ENCODE measurements at regions not wholly inside any gene's neighbourhood (a gene's known extent, or its start where the extent isn't known, plus 50 kb on each side); places are given as distances from the start of the nearest gene placed in this dataset.
"Not testable (repeated sequence)": the region's sequence is repeated elsewhere in the genome, so short reads cannot be mapped to it uniquely, and the experiment has no call there.

DNA sequence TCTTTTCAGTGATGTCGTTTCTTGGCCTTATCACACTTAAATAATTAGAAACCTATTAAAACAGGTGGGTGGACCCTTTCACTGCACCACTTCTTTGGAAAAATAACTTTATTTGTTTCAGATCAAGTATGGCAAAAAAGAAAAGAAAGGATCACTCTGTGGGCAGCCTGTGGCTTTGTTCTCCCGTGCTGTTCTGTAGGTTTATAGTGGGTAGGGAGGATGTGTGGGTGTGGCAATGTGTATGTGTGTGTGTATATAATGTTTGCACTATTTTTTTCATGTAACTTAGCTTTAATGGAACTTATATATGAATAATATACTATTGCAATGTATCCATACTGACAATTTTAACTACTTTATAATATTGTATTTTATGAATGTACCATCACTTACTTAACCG is 85.9 kb downstream of the ACTBL2 start:
- DNase-seq (ENCODE audit: low read depth): no peak

DNA sequence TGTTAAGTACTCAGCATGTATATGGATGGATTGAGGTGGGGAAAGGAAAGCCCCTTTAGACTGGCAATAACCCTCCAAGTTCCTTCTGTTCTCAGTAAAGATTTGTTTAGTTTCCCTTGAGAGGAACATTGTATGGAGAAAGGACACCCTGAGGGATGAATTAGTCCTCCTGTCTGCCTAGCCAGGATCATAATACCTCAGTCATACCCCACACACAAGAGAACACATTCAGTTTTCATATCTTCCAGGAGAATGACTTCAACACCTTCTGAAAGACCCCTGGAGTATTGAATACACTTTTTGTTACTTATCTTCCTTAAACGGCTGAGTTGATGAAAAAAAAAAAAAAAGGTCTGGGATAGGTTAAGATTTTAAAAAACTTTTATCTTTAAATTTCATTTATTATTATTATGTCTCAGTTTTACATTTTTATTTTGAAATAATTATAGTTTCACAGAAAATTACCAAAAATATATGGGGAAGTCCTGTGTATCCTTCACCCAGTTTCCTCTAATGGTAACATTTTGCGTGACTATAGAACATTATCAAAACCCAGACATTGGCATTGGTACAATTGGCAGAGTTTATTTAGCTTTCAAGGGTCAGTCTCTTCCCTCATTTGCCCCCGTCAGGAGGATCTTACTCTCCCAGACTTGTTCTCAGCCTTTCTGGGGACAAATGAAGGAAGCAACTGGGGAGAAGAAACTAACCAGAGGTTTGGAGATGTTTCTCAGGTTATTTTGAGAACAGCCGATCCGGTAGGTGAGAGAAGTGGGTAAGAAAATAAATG is 88.0 kb downstream of the ACTBL2 start:
- DNase-seq (ENCODE audit: low read depth): no peak

- DNase-seq (ENCODE audit: low read depth): no peak
Measured at GRCh38 chr5:57386958-57387357, 95.7 kb downstream of the ACTBL2 start.

- DNase-seq (ENCODE audit: low read depth): no peak
Measured at GRCh38 chr5:57383093-57383861, 99.3 kb downstream of the ACTBL2 start.

DNA sequence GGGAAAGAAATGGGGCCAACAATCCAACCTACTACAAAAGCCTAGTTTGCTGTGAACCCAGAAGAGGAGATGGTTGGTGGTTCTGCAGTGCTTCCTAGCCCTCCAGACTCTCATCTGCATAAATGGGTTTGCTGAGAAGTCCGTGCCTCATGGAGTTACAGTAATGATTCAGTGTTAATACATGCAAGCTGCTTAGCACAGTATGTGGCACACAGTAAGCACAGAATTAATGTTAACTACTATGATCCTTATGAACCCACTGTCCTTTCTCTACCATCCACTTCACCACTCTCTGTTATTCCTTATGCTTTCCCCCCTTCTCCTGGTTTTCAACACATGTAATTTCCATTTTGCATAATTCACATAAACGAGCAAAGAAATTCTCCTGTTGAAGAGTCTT is 100.0 kb downstream of the ACTBL2 start:
- DNase-seq (ENCODE audit: low read depth): no peak

DNA sequence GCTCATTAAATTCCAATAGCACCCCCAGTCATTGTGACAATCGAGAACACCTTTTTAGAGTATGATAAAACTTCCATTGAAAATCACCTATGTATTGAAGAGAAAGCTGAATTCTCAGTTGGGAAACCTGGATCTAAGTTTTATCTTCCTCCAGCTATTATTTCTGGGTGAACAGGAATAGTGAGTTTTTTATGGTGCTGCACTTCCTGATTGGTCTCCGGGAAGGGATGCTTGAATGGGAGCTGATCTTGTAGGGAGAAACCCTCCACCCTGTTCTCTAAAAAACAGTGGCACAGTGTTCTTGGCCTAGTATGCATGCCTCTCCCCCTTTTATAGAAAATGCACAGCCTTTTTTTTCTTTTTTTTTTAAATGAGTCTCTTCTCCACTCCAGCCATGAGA is 112.2 kb downstream of the ACTBL2 start:
- no peak for DNase-seq (ENCODE audit: low read depth)

GRCh38 chr5:57368010-57368409 is 114.6 kb downstream of the ACTBL2 start:
- no peak for DNase-seq (ENCODE audit: low read depth)

- DNase-seq (ENCODE audit: low read depth): no peak
Measured at GRCh38 chr5:57366744-57367143, 115.9 kb downstream of the ACTBL2 start.

GRCh38 chr5:57362951-57363350 is 119.7 kb downstream of the ACTBL2 start:
- no peak for DNase-seq (ENCODE audit: low read depth)

DNA sequence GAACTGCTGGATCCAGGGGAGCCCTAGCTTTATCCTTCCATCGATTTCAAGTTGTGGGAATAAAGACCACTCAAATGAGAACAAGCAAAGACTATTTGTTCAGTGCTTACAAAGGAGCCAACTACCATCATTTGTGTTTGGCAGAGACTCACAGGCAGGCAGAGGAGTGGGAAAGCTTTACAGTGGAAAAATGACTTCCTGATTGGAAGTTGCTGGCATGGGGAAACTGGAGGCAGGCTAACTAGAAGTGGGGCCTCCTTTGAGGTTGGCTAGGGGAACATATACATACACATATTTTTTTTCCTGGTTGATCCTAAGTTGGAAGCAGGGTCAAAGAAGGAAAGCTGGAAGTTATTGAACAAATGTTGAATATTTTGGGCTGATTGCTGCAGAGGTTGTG is 121.7 kb downstream of the ACTBL2 start:
- no peak for DNase-seq (ENCODE audit: low read depth)

- DNase-seq (ENCODE audit: low read depth): no peak
Measured at GRCh38 chr5:57358796-57359592, 123.6 kb downstream of the ACTBL2 start.

- not testable (repeated sequence) for DNase-seq (ENCODE audit: low read depth)
Measured at GRCh38 chr5:57356850-57357249, 125.8 kb downstream of the ACTBL2 start.

DNA sequence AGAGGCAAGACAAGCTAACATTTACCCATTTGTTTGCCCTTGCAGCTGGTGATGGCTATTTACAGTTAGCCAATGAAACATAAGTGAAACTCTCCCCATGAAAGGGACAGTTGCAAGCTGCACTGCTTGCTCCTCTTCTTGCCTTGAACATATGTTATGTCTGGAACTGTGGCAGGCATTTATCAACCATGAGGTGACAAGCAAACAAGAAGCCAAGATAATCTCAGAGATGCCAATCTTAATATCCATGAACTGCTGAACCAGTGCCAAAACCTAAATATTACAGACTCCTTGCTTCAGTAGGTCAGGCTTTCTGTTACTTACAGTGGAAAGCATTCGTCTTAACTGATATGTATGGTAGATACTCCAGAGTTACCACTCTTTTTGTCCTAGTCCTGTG is 133.4 kb downstream of the ACTBL2 start:
- no peak for DNase-seq (ENCODE audit: low read depth)

- no peak for DNase-seq (ENCODE audit: low read depth)
Measured at GRCh38 chr5:57348376-57349140, 134.1 kb downstream of the ACTBL2 start.

GRCh38 chr5:57346328-57346727 is 136.3 kb downstream of the ACTBL2 start:
- DNase-seq (ENCODE audit: low read depth): no peak

- no peak for DNase-seq (ENCODE audit: low read depth)
Measured at GRCh38 chr5:57341380-57341979, 141.1 kb downstream of the ACTBL2 start.

GRCh38 chr5:57340681-57341080 is 141.9 kb downstream of the ACTBL2 start:
- no peak for DNase-seq (ENCODE audit: low read depth)

DNA sequence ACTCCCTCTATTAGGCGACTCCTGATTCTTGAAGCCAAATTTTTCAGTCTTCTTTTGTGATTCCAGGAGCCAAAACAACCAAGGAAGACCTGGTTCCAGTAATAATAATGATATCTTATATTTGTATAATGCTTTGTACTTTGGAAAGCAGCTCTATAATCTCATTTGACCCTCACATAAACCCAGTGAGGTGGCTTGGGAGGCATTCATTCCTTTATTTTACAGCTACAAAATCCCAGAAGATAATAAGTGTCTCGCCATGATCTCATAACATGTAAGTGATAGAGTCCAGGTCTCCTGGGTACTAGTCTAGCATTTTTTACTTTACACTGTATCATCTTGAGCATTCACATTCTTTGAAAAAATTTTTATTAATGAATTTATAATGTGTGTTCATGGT is 143.1 kb downstream of the ACTBL2 start:
- no peak for DNase-seq (ENCODE audit: low read depth)

GRCh38 chr5:57338868-57339340 is 143.7 kb downstream of the ACTBL2 start:
- DNase-seq (ENCODE audit: low read depth): no peak

DNA sequence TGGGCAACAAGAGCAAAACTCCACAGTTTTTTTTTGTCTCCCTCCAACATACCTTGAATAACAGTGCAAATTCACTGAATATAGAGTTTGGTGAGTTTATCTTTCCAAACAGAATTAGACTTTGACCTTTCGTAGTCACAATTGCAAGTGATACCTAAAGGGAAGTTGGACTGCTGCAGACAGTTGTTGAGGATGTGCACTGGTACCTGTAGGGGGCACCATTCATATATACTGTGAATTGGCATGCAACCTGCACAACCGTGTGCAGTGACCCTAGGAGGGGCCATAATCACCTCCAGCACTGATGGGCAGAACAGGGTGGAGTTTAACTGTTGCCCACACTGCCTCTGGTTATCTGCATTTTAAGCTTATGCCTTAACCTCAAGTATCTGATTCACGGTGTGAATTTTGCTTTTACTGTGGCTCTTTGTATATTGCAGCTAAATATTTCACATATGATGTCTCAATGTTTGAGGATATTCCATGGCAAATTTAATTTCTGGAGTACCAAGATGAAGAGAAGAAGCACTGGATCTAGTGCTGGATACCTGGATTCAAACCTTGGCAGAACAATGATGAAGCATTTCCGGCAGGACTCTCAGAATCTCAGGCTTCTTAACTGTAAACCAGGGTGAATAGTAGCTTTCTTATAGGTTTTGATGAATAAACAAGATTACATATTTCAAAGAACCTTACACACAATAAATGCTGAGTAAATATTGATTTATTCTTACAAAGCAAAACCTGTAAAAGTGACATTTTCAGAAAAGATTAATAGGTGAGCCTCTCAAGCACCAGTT is 144.3 kb downstream of the ACTBL2 start:
- DNase-seq (ENCODE audit: low read depth): no peak

Data from forelimb muscle (tissue), 1 donor.